GM19455 (cell line): ENCODE measurements at regions not wholly inside any gene's neighbourhood (a gene's known extent, or its start where the extent isn't known, plus 50 kb on each side); places are given as distances from the start of the nearest gene placed in this dataset.

ENCODE experiments used
- ATAC-seq: cut with Tn5 transposase; IDR thresholded peaks from one replicate; pipeline ENCODE4 v1.9.1; 2021; ENCODE audit not compliant: unreplicated experiment

GRCh38 chr4:4695497-4695896 lies 153.6 kb upstream of the STX18 start:
- ATAC-seq = no peak

GRCh38 chr4:4694827-4695226 lies 153.0 kb upstream of the STX18 start:
- no peak for ATAC-seq

GRCh38 chr4:4694296-4694772 lies 152.5 kb upstream of the STX18 start:
- no peak for ATAC-seq

- no peak for ATAC-seq
Measured at GRCh38 chr4:4693755-4694295, 152.0 kb upstream of the STX18 start.

- ATAC-seq = peak; percentile 46
Measured at GRCh38 chr4:4693258-4693657, 151.4 kb upstream of the STX18 start.

GRCh38 chr4:4690854-4691253 lies 149.0 kb upstream of the STX18 start:
- ATAC-seq = no peak

- ATAC-seq = peak; percentile 82
Measured at GRCh38 chr4:4689694-4690440, 148.0 kb upstream of the STX18 start.

- ATAC-seq = no peak
Measured at GRCh38 chr4:4687935-4688727, 146.3 kb upstream of the STX18 start.

- no peak for ATAC-seq
Measured at GRCh38 chr4:4687100-4687499, 145.3 kb upstream of the STX18 start.

GRCh38 chr4:4685810-4686795 lies 144.3 kb upstream of the STX18 start:
- ATAC-seq = no peak

GRCh38 chr4:4681653-4682052 lies 139.8 kb upstream of the STX18 start:
- ATAC-seq = no peak

- ATAC-seq = no peak
Measured at GRCh38 chr4:4680758-4681157, 138.9 kb upstream of the STX18 start.

- no peak for ATAC-seq
Measured at GRCh38 chr4:4680243-4680642, 138.4 kb upstream of the STX18 start.

GRCh38 chr4:4677556-4678522 lies 136.0 kb upstream of the STX18 start:
- ATAC-seq = no peak

- ATAC-seq = no peak
Measured at GRCh38 chr4:4675641-4676040, 133.8 kb upstream of the STX18 start.

GRCh38 chr4:4675051-4675581 lies 133.3 kb upstream of the STX18 start:
- ATAC-seq = no peak

- ATAC-seq = no peak
Measured at GRCh38 chr4:4673070-4673469, 131.2 kb upstream of the STX18 start.

- no peak for ATAC-seq
Measured at GRCh38 chr4:4672402-4672801, 130.6 kb upstream of the STX18 start.

GRCh38 chr4:4671774-4672349 lies 130.0 kb upstream of the STX18 start:
- ATAC-seq = no peak
